Kidney epithelial cell (primary cell): ENCODE measurements at regions not wholly inside any gene's neighbourhood (a gene's known extent, or its start where the extent isn't known, plus 50 kb on each side); places are given as distances from the start of the nearest gene placed in this dataset.

Experiments used
- DNase-seq: peaks from one replicate; pipeline ENCODE4 v3.0.0-alpha.2; 2010; ENCODE audit warnings: low read depth
- H3K27me3 ChIP-seq: 2 replicates; pipeline ENCODE4 v1.6.0; 2011; ENCODE audit warnings: low read length; ENCODE audit not compliant: control insufficient read depth, insufficient read depth
- H3K36me3 ChIP-seq: 2 replicates; pipeline ENCODE4 v1.5.1; 2011; ENCODE audit warnings: low read length; ENCODE audit not compliant: control insufficient read depth, insufficient read depth
- H3K4me3 ChIP-seq: 2 replicates; pipeline ENCODE4 v1.5.1; 2011; ENCODE audit warnings: low read depth, mild to moderate bottlenecking, control low read depth, low read length
- CTCF ChIP-seq: IDR thresholded peaks from 2 replicates; pipeline ENCODE4 v1.5.1; 2011; ENCODE audit warnings: mild to moderate bottlenecking, moderate library complexity, low read length, control low read depth, inconsistent platforms; ENCODE audit not compliant: insufficient read depth, poor library complexity, severe bottlenecking

GRCh38 chr2:41965173-41965908 is 82.5 kb upstream of the PKDCC start:
- no peak overlapping the region for H3K4me3 ChIP-seq
- no peak for DNase-seq
- H3K27me3 ChIP-seq, result no peaks in the 10 kb centered on the region
- TF ChIP-seq CTCF, result no peak
- no peaks in the 10 kb centered on the region for H3K36me3 ChIP-seq

GRCh38 chr2:41965909-41966295 is 81.9 kb upstream of the PKDCC start:
- Histone ChIP-seq H3K4me3 (no peak overlapping the region), H3K27me3 (no peaks in the 10 kb centered on the region), H3K36me3 (no peaks in the 10 kb centered on the region)
- TF ChIP-seq CTCF, result no peak
- no peak for DNase-seq

GRCh38 chr2:41966431-41966893 is 81.4 kb upstream of the PKDCC start:
- Histone ChIP-seq H3K27me3 (no peaks in the 10 kb centered on the region), H3K4me3 (no peak overlapping the region), H3K36me3 (no peaks in the 10 kb centered on the region)
- no peak for TF ChIP-seq CTCF
- peak; percentile 89 for DNase-seq

GRCh38 chr2:41966920-41967319 is 80.9 kb upstream of the PKDCC start:
- no peak overlapping the region for H3K4me3 ChIP-seq
- no peaks in the 10 kb centered on the region for H3K36me3 ChIP-seq
- TF ChIP-seq CTCF, result no peak
- no peaks in the 10 kb centered on the region for H3K27me3 ChIP-seq
- no peak for DNase-seq

- no peaks in the 10 kb centered on the region for H3K36me3 ChIP-seq
- TF ChIP-seq CTCF, result no peak
- no peaks in the 10 kb centered on the region for H3K27me3 ChIP-seq
- no peak for DNase-seq
- H3K4me3 ChIP-seq, result no peak overlapping the region
These were observed 80.2 kb upstream of the PKDCC start for GRCh38 chr2:41967476-41968181.
